Endothelial cell (in vitro differentiated cells): ENCODE measurements at regions not wholly inside any gene's neighbourhood (a gene's known extent, or its start where the extent isn't known, plus 50 kb on each side); places are given as distances from the start of the nearest gene placed in this dataset.

ENCODE experiments used
- DNase-seq: peaks from one replicate; pipeline ENCODE4 v3.0.0; 2021; ENCODE audit warnings: low spot score
- H3K27ac Mint-ChIP-seq: one replicate; pipeline ENCODE4 v1.8.0; 2021; ENCODE audit warnings: mixed read lengths, inconsistent platforms; ENCODE audit not compliant: unreplicated experiment
- H3K27me3 Mint-ChIP-seq: one replicate; pipeline ENCODE4 v1.8.0; 2021; ENCODE audit warnings: mild to moderate bottlenecking, moderate library complexity, mixed read lengths, inconsistent platforms; ENCODE audit not compliant: unreplicated experiment
- H3K36me3 Mint-ChIP-seq: one replicate; pipeline ENCODE4 v1.8.0; 2021; ENCODE audit warnings: mild to moderate bottlenecking, low read depth, mixed read lengths, inconsistent platforms; ENCODE audit not compliant: unreplicated experiment
- H3K4me1 Mint-ChIP-seq: one replicate; pipeline ENCODE4 v1.8.0; 2021; ENCODE audit warnings: mild to moderate bottlenecking, mixed read lengths, inconsistent platforms; ENCODE audit not compliant: unreplicated experiment
- H3K4me3 Mint-ChIP-seq: one replicate; pipeline ENCODE4 v1.8.0; 2021; ENCODE audit warnings: mild to moderate bottlenecking, mixed read lengths, inconsistent platforms; ENCODE audit not compliant: unreplicated experiment
- H3K9me3 Mint-ChIP-seq: one replicate; pipeline ENCODE4 v1.8.0; 2021; ENCODE audit warnings: mixed read lengths, inconsistent platforms; ENCODE audit not compliant: unreplicated experiment
- TF ChIP-seq, protein P1 (sequence below): fragments of 200-600 bp; sonication (generic); IDR thresholded peaks from one replicate; pipeline ENCODE4 v1.5.0; 2021; ENCODE audit warnings: antibody characterized with exemption; ENCODE audit not compliant: unreplicated experiment

DNA sequence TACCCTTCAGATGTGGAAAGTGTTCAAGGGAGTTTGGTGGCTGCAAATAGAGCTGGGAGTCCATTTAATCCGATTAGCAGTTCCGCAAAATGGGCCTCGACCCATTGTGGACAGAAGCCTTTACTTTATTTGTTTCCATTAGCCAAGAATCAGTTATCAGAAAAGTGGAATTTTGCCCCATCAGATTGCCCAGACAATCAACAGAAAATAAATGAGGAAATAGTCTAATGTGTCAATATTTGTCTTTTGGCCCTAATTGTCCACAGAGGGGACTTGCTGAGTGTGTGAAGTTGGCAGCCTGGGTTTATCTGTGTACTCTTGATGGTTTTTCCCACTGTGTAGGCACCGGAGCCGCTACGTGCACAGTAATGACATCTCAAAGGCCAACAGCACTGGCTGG is 134.3 kb downstream of the LINC00237 start:
- H3K4me1 Mint-ChIP-seq, result no peaks in the 10 kb centered on the region
- H3K27ac Mint-ChIP-seq, result no peak overlapping the region
- no peak overlapping the region for H3K4me3 Mint-ChIP-seq
- H3K36me3 Mint-ChIP-seq, result no peaks in the 10 kb centered on the region
- no peak for DNase-seq
- H3K9me3 Mint-ChIP-seq, result no peaks in the 10 kb centered on the region
- H3K27me3 Mint-ChIP-seq, result no peaks in the 10 kb centered on the region
- TF ChIP-seq, protein P1, sequence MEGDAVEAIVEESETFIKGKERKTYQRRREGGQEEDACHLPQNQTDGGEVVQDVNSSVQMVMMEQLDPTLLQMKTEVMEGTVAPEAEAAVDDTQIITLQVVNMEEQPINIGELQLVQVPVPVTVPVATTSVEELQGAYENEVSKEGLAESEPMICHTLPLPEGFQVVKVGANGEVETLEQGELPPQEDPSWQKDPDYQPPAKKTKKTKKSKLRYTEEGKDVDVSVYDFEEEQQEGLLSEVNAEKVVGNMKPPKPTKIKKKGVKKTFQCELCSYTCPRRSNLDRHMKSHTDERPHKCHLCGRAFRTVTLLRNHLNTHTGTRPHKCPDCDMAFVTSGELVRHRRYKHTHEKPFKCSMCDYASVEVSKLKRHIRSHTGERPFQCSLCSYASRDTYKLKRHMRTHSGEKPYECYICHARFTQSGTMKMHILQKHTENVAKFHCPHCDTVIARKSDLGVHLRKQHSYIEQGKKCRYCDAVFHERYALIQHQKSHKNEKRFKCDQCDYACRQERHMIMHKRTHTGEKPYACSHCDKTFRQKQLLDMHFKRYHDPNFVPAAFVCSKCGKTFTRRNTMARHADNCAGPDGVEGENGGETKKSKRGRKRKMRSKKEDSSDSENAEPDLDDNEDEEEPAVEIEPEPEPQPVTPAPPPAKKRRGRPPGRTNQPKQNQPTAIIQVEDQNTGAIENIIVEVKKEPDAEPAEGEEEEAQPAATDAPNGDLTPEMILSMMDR, result no peak

DNA sequence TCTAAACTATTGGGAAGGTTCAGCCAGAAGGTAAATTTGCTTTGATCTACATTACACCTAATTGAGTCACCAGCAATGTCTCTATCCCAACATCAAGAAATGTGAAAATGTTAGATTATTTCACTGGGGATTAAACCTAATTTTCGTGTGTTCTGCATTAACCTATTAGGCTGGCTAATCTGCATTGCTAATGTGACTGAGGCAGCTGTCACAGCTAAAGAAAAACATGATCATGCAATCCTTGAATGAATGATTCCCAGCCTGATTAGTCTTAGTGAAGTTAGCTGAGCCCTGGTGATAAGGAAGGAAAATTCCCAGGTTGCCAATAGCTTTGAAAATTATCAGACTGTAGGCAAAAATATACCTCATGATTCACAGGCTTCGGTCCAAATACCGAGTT is 135.3 kb downstream of the LINC00237 start:
- DNase-seq, result no peak
- H3K36me3 Mint-ChIP-seq, result no peaks in the 10 kb centered on the region

DNA sequence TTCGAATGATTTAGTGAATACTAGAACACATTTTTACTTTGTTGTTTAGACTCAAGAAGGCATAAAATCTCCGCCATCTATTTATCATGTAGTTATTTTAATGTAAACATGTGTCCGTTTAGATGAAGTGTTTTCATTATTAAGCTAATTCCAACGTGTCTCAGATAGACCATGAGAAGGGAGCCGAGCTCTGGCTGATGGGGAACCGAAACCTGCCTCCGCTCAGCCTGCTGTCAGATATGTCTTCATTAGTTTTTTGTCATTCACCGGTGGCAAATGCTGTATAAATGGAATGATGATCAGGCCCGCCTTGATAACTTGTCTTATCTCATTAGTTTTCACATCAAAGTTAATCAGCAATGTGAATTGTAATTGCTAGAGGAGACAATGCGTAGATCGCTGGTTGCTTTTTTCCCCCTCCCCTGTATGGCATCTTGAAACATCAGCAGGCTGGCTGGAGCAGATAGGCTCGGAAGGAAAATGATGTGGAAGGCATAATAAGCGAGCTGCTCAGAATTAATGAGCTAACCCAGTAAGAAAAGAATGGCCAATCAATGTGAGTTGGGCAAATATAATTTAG is 136.4 kb downstream of the LINC00237 start:
- H3K27ac Mint-ChIP-seq, result no peak overlapping the region
- TF ChIP-seq, protein P1, result no peak
- no peaks in the 10 kb centered on the region for H3K9me3 Mint-ChIP-seq
- H3K36me3 Mint-ChIP-seq, result no peaks in the 10 kb centered on the region
- no peaks in the 10 kb centered on the region for H3K4me1 Mint-ChIP-seq
- H3K4me3 Mint-ChIP-seq, result no peak overlapping the region
- H3K27me3 Mint-ChIP-seq, result no peaks in the 10 kb centered on the region
- no peak for DNase-seq

More for the DNA sequence above, 135.3 kb downstream of the LINC00237 start:
- H3K27ac Mint-ChIP-seq, result no peak overlapping the region
- H3K4me3 Mint-ChIP-seq, result no peak overlapping the region
- H3K27me3 Mint-ChIP-seq, result no peaks in the 10 kb centered on the region
- TF ChIP-seq, protein P1, result no peak
- no peaks in the 10 kb centered on the region for H3K4me1 Mint-ChIP-seq
- H3K9me3 Mint-ChIP-seq, result no peaks in the 10 kb centered on the region

DNA sequence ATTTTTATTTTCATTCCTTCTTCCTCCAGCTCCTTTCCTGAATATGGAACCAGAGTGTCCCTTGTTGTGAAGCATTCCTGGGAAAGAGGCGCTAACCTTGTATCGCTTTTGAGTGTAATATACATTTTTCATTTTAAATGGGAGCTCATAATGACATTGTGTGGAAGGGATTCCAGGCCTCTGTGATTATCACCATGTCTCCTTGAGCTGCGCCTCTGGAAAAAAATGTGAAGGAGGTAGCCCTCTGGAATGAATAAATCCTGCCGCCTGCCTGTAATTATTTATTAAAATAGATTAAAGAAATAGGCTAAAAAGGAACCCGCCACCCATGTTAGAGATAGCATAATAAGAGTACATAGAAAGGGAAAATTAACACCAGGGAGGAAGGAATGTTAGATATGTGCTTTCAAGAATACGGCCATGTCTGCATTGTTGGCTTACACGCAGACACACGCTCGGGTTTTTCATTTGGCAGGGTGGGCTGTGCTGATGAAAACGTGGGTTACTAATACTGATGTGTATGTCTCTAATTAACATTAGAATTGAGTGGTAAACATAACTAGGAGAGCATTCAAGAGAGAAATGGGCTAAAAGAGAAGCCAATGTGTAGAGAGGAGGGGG is 138.5 kb downstream of the LINC00237 start:
- Mint-ChIP-seq H3K27ac (no peak overlapping the region), H3K27me3 (no peaks in the 10 kb centered on the region), H3K9me3 (no peaks in the 10 kb centered on the region), H3K4me3 (no peak overlapping the region), H3K36me3 (no peaks in the 10 kb centered on the region), H3K4me1 (no peaks in the 10 kb centered on the region)
- no peak for DNase-seq
- TF ChIP-seq, protein P1, result no peak

DNA sequence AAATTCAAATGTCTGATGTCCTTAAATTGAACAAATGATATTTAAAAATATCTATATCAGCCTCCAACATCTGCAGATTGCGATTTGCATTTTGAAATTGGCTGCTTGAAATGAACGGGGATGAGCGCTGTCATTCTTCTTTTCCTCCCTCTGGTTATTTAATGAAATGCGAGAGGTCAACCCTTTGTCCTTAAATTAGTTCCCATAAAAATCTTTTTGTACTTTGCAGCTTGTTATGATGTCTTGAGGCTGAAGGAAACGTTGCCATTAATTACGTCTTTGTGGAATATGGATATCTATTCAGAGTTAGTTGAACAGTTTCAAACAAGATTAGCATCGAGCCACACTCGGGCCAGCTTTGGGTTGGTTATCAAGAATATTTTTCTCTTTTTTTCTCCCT is 140.0 kb downstream of the LINC00237 start:
- Mint-ChIP-seq H3K4me3 (no peak overlapping the region), H3K4me1 (no peaks in the 10 kb centered on the region), H3K36me3 (no peaks in the 10 kb centered on the region), H3K27me3 (no peaks in the 10 kb centered on the region), H3K27ac (no peak overlapping the region), H3K9me3 (no peaks in the 10 kb centered on the region)
- no peak for DNase-seq
- TF ChIP-seq, protein P1, result no peak
